ENCODE measurements at regions not wholly inside any gene's neighbourhood (a gene's known extent, or its start where the extent isn't known, plus 50 kb on each side); places are given as distances from the start of the nearest gene placed in this dataset.

DNA sequence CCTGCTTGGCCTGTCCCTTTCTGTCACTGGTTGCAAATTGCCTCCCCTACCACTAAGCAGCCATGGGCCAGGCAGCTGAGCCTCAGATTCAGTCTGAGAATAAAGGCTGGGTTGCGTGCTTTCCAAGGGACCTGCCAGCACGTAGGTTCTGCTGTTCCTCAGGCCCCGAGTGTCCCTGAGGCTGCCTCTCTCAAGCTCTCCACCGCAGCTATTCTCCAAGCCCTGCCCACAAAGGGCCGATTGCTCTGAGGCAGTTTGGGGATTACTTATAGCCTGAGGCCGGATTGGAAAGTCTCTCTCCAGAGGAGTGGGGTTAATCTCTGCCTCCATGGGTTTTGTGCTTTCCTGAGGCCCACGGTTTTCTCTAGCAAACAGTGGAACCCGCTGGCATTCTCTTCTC lies 590.7 kb downstream of the BCOR start:
- POLR2A ChIA-PET = no interaction called here
- BruUV-seq (replicated peaks) = no TSS peak

DNA sequence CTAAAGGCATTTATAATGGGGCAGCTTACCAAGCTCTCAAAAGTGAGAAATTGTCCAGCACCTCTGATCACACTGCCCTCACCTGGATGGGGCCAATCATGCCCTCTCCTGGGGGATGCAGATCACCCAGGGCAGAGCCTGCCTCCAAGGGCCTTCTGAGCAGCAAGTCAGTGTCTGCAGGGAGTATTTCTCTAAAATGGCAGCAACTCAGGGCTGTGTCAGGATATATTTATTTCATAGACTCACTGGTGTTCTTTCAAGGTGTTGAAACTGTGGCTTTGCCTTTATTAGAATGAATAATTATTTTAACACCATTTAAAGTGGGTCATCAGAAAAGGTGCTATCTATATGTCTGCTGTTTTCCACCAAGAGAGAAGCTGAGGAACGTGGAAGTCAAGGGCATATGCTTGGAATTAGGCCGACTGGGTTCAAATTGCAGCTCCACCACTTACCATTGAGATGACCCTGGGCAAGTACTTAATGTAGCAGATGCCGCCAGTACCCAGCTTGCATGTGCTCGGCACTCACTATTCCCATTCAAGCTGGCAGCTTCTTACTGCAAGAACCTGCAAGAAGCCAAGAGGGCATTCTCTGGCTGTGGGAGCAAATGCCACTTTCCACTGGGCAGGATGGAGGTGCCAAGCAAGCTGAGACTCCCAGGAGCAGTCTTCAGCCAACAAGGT lies 590.0 kb downstream of the BCOR start:
- Histone ChIP-seq H3K9ac (ENCODE audit: low read length) (no peak overlapping the region), H3K27ac (ENCODE audit: low read depth, low read length) (no peak overlapping the region), H3K27me3 (ENCODE audit: insufficient read depth, low read length) (no peaks in the 10 kb centered on the region), H3K36me3 (ENCODE audit: control insufficient read depth in 1 of 2, insufficient read depth in 2 of 2, low read length in 2 of 2) (no peaks in the 10 kb centered on the region), H3K4me1 (ENCODE audit: control insufficient read depth in 1 of 2, insufficient read depth in 2 of 2, low read length in 2 of 2) (no peaks in the 10 kb centered on the region), H3K9me3 (ENCODE audit: control insufficient read depth in 1 of 2, insufficient read depth in 1 of 2, low read depth in 1 of 2, low read length in 2 of 2) (no peaks in the 10 kb centered on the region), H4K20me1 (ENCODE audit: insufficient read depth) (no peaks in the 10 kb centered on the region), H3K9me2 (ENCODE audit: insufficient read depth) (no peaks in the 10 kb centered on the region), H3K4me3 (replicated peaks in 1 of 2; ENCODE audit: low read depth in 1 of 2, low read length in 2 of 2) (no peak overlapping the region), H2AFZ (ENCODE audit: low read depth, low read length, poor library complexity, severe bottlenecking) (no peak overlapping the region), H3K79me2 (ENCODE audit: insufficient read depth, low read length) (no peaks in the 10 kb centered on the region), H3K4me2 (ENCODE audit: low read length) (no peak overlapping the region)
- ChIA-PET POLR2A (no interaction called here), CTCF (no interaction called here), RAD21 (ENCODE audit: low non-redundant PET in 1 of 2, low total read pairs in 2 of 2, uncharacterized antibody in 2 of 2, unreplicated experiment in 2 of 2) (no interaction called here)
- DNase-seq (ENCODE audit: low read depth, low spot score) (no peak), ATAC-seq (no peak)
- intact Hi-C loops (cut with micrococcal nuclease) = no loop called here
- no TSS peak for BruUV-seq (replicated peaks)
- TF ChIP-seq CBX3 (IDR thresholded peaks at IDR 0.05; ENCODE audit: low read depth) = no peak
- TF ChIP-seq ZFX (IDR thresholded peaks at IDR 0.05) = no peak
- TF ChIP-seq POLR2AphosphoS5 (IDR thresholded peaks at IDR 0.05; ENCODE audit: low read depth, low read length) = no peak
- no peak for TF ChIP-seq SIN3A (IDR thresholded peaks at IDR 0.05; ENCODE audit: low read depth)
- TF ChIP-seq, protein P1, sequence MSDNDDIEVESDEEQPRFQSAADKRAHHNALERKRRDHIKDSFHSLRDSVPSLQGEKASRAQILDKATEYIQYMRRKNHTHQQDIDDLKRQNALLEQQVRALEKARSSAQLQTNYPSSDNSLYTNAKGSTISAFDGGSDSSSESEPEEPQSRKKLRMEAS (IDR thresholded peaks at IDR 0.05) = no peak
- TF ChIP-seq SRF (IDR thresholded peaks at IDR 0.05; ENCODE audit: low read depth) = no peak
- TF ChIP-seq, protein P2, sequence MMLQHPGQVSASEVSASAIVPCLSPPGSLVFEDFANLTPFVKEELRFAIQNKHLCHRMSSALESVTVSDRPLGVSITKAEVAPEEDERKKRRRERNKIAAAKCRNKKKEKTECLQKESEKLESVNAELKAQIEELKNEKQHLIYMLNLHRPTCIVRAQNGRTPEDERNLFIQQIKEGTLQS (IDR thresholded peaks at IDR 0.05) = no peak
- TF ChIP-seq YY1 (IDR thresholded peaks at IDR 0.05; ENCODE audit: extremely low read depth, insufficient replicate concordance, low read depth, low read length) = no peak
- TF ChIP-seq, protein P3, sequence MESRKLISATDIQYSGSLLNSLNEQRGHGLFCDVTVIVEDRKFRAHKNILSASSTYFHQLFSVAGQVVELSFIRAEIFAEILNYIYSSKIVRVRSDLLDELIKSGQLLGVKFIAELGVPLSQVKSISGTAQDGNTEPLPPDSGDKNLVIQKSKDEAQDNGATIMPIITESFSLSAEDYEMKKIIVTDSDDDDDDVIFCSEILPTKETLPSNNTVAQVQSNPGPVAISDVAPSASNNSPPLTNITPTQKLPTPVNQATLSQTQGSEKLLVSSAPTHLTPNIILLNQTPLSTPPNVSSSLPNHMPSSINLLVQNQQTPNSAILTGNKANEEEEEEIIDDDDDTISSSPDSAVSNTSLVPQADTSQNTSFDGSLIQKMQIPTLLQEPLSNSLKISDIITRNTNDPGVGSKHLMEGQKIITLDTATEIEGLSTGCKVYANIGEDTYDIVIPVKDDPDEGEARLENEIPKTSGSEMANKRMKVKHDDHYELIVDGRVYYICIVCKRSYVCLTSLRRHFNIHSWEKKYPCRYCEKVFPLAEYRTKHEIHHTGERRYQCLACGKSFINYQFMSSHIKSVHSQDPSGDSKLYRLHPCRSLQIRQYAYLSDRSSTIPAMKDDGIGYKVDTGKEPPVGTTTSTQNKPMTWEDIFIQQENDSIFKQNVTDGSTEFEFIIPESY (IDR thresholded peaks at IDR 0.05; ENCODE audit: extremely low read depth, insufficient replicate concordance, low read length) = no peak
- TF ChIP-seq EGR1 (IDR thresholded peaks at IDR 0.05; ENCODE audit: low read depth) = no peak
- TF ChIP-seq EZH2 (IDR thresholded peaks at IDR 0.05) = no peak
- TF ChIP-seq POLR2A (IDR thresholded peaks at IDR 0.05; ENCODE audit: borderline replicate concordance, extremely low read depth, insufficient read depth, insufficient read length) = no peak

More for the DNA sequence above, 590.7 kb downstream of the BCOR start:
- H3K9me2 ChIP-seq (ENCODE audit: insufficient read depth) = no peaks in the 10 kb centered on the region
- H3K27me3 ChIP-seq (ENCODE audit: insufficient read depth, low read length) = no peaks in the 10 kb centered on the region
- no peaks in the 10 kb centered on the region for H3K9me3 ChIP-seq (ENCODE audit: control insufficient read depth in 1 of 2, insufficient read depth in 1 of 2, low read depth in 1 of 2, low read length in 2 of 2)
- H3K4me1 ChIP-seq (ENCODE audit: control insufficient read depth in 1 of 2, insufficient read depth in 2 of 2, low read length in 2 of 2) = no peaks in the 10 kb centered on the region
- H3K36me3 ChIP-seq (ENCODE audit: control insufficient read depth in 1 of 2, insufficient read depth in 2 of 2, low read length in 2 of 2) = no peaks in the 10 kb centered on the region
- H2AFZ ChIP-seq (ENCODE audit: low read depth, low read length, poor library complexity, severe bottlenecking) = no peak overlapping the region
- TF ChIP-seq EZH2 (IDR thresholded peaks at IDR 0.05) (no peak), TCF7L2 (IDR thresholded peaks at IDR 0.05; ENCODE audit: borderline replicate concordance, extremely low read depth, insufficient read depth, insufficient read length) (no peak), ELF1 (IDR thresholded peaks at IDR 0.05; ENCODE audit: borderline replicate concordance, low read depth) (no peak)
- TF ChIP-seq, protein P3 (IDR thresholded peaks at IDR 0.05; ENCODE audit: extremely low read depth, insufficient replicate concordance, low read length) = no peak
- TF ChIP-seq, protein P1 (IDR thresholded peaks at IDR 0.05) = no peak
- intact Hi-C loops (cut with micrococcal nuclease) = no loop called here
- H3K79me2 ChIP-seq (ENCODE audit: insufficient read depth, low read length) = no peaks in the 10 kb centered on the region
- no peaks in the 10 kb centered on the region for H4K20me1 ChIP-seq (ENCODE audit: insufficient read depth)
- H3K27ac ChIP-seq (ENCODE audit: low read depth, low read length) = no peak overlapping the region
- RAD21 ChIA-PET (ENCODE audit: low non-redundant PET in 1 of 2, low total read pairs in 2 of 2, uncharacterized antibody in 2 of 2, unreplicated experiment in 2 of 2) = no interaction called here
- CTCF ChIA-PET = no interaction called here
- H3K4me2 ChIP-seq (ENCODE audit: low read length) = no peak overlapping the region
- ATAC-seq = no peak
- H3K4me3 ChIP-seq (replicated peaks in 1 of 2; ENCODE audit: low read depth in 1 of 2, low read length in 2 of 2) = no peak overlapping the region
- DNase-seq (ENCODE audit: low read depth, low spot score) = no peak
- H3K9ac ChIP-seq (ENCODE audit: low read length) = no peak overlapping the region

Data from HCT116 (cell line).